ENCODE measurements at regions not wholly inside any gene's neighbourhood (a gene's known extent, or its start where the extent isn't known, plus 50 kb on each side); places are given as distances from the start of the nearest gene placed in this dataset.

- H3K27me3 ChIP-seq (replicated peaks in 1 of 4; ENCODE audit: control insufficient read depth in 3 of 4, extremely low read depth in 1 of 4, insufficient read depth in 3 of 4, low read length in 3 of 4), result no peaks in the 10 kb centered on the region
- H3K4me2 ChIP-seq (ENCODE audit: insufficient read depth in 1 of 2, low read depth in 2 of 2, low read length in 2 of 2), result no peak overlapping the region
- no peak overlapping the region for H3K4ac ChIP-seq (replicated peaks; ENCODE audit: insufficient read length, low read depth, low read length)
- H3K4me3 ChIP-seq (ENCODE audit: extremely low read depth in 1 of 4, insufficient read depth in 2 of 4, low read depth in 3 of 4, low read length in 4 of 4), result no peak overlapping the region
- WGBS, 2 experiments (ENCODE audit: extremely low coverage in 1 of 2, insufficient coverage in 1 of 2, insufficient read length in 1 of 2, insufficient replicate concordance in 2 of 2, low coverage in 1 of 2, low lambda C conversion rate in 2 of 2, missing lambda C conversion rate in 1 of 2), result 88% methylated on average over 5 of the region's 5 CpGs; no CpG with 5 or more reads in 1 of the 2 experiments
- no peaks in the 10 kb centered on the region for H3K23me2 ChIP-seq (ENCODE audit: low read depth, low read length)
- no peak overlapping the region for H2BK5ac ChIP-seq (ENCODE audit: low read depth, low read length)
- ChIA-PET POLR2A (ENCODE audit: partially characterized antibody) (no interaction called here), CTCF (ENCODE audit: partially characterized antibody) (interaction anchor here (1.8 kb wide), 1 partner anchor 19 kb away, joined by 5 read pairs; no protein-coding TSS in a partner anchor)
- H4K20me1 ChIP-seq (replicated peaks in 1 of 2; ENCODE audit: control insufficient read depth in 1 of 2, insufficient read depth in 2 of 2, low read length in 2 of 2), result no peaks in the 10 kb centered on the region
- no peak overlapping the region for H2BK20ac ChIP-seq (ENCODE audit: low read length)
- H3K56ac ChIP-seq (replicated peaks; ENCODE audit: insufficient read length, low read depth, low read length), result no peak overlapping the region
- H4K91ac ChIP-seq (replicated peaks; ENCODE audit: insufficient read length, low read length), result no peak overlapping the region
- no peak overlapping the region for H4K5ac ChIP-seq (ENCODE audit: insufficient read length, low read depth, low read length)
- H3K9me3 ChIP-seq (ENCODE audit: insufficient read depth in 2 of 2, low read depth in 1 of 2, low read length in 1 of 2), result no peaks in the 10 kb centered on the region
- no peak overlapping the region for H2AFZ ChIP-seq (ENCODE audit: low read length)
- DNase-seq (ENCODE audit: low read depth in 1 of 2, low spot score in 2 of 2) (no peak), FAIRE-seq (no peak)
- H3K79me2 ChIP-seq (ENCODE audit: control insufficient read depth in 1 of 2, insufficient read depth in 2 of 2, low read length in 2 of 2), result no peaks in the 10 kb centered on the region
- H3K14ac ChIP-seq (ENCODE audit: insufficient read length), result no peak overlapping the region
- H3K27ac ChIP-seq (ENCODE audit: low read depth, low read length), result no peak overlapping the region
- H2BK15ac ChIP-seq (ENCODE audit: low read length), result no peak overlapping the region
- H3K18ac ChIP-seq (ENCODE audit: extremely low read depth, low read length), result no peak overlapping the region
- no peak overlapping the region for H3K9ac ChIP-seq (replicated peaks in 1 of 4; ENCODE audit: extremely low read depth in 1 of 4, low read depth in 3 of 4, low read length in 3 of 4)
- no peak overlapping the region for H4K8ac ChIP-seq (ENCODE audit: extremely low read depth, insufficient read depth, low read length)
- H2AK5ac ChIP-seq (ENCODE audit: low read depth, low read length), result no peak overlapping the region
- H3K79me1 ChIP-seq (ENCODE audit: low read depth, low read length), result no peaks in the 10 kb centered on the region
- no peak overlapping the region for H2BK12ac ChIP-seq (ENCODE audit: low read depth, low read length)
- peaks cover 0 to 5% (median 0%) of the 10 kb centered on the region in 4 experiments; a peak in 2 of 7 replicates for H3K4me1 ChIP-seq (replicated peaks in 1 of 4; ENCODE audit: control insufficient read depth in 3 of 4, insufficient read depth in 4 of 4, low read length in 3 of 4)
- H3K36me3 ChIP-seq (ENCODE audit: control insufficient read depth in 2 of 4, insufficient read depth in 4 of 4, low read length in 3 of 4), result no peaks in the 10 kb centered on the region
- TF ChIP-seq POLR2AphosphoS5 (IDR thresholded peaks at IDR 0.05; ENCODE audit: low read depth, low read length), result no peak
- TF ChIP-seq, protein P1, sequence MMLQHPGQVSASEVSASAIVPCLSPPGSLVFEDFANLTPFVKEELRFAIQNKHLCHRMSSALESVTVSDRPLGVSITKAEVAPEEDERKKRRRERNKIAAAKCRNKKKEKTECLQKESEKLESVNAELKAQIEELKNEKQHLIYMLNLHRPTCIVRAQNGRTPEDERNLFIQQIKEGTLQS (IDR thresholded peaks at IDR 0.05; ENCODE audit: insufficient read depth, low read depth, low read length), result no peak
- no peak for TF ChIP-seq FOSL1 (IDR thresholded peaks at IDR 0.05; ENCODE audit: insufficient read depth, low read depth, low read length)
- no peak for TF ChIP-seq GTF2F1 (IDR thresholded peaks at IDR 0.05; ENCODE audit: borderline replicate concordance, low read depth, low read length)
- no peak for TF ChIP-seq SIX5 (IDR thresholded peaks at IDR 0.05; ENCODE audit: low read depth, low read length)
- no peak for TF ChIP-seq TCF12 (IDR thresholded peaks at IDR 0.05; ENCODE audit: low read depth, low read length)
- TF ChIP-seq PHF8 (conservative IDR thresholded peaks at IDR 0.05; ENCODE audit: low read depth, low read length), result no peak
- TF ChIP-seq ASH2L (IDR thresholded peaks at IDR 0.05; ENCODE audit: low read length), result no peak
- TF ChIP-seq SRF (IDR thresholded peaks at IDR 0.05; ENCODE audit: low read depth, low read length), result no peak
- TF ChIP-seq CHD1 (IDR thresholded peaks at IDR 0.05; ENCODE audit: low read depth, low read length), result no peak
- TF ChIP-seq SUZ12 (IDR thresholded peaks at IDR 0.05; ENCODE audit: low read length), result no peak
- TF ChIP-seq JUN (IDR thresholded peaks at IDR 0.05; ENCODE audit: low read depth, low read length), result no peak
- TF ChIP-seq SAP30 (IDR thresholded peaks at IDR 0.05; ENCODE audit: insufficient read depth, insufficient replicate concordance, low read length), result no peak
- TF ChIP-seq BRCA1 (IDR thresholded peaks at IDR 0.05; ENCODE audit: low read depth, low read length), result no peak
- TF ChIP-seq ZNF274 (IDR thresholded peaks at IDR 0.05; ENCODE audit: borderline replicate concordance, extremely low read depth, low read length), result no peak
- H3K23ac ChIP-seq (ENCODE audit: insufficient read length), result no peak overlapping the region
- no peak overlapping the region for H2BK120ac ChIP-seq (replicated peaks; ENCODE audit: low read depth, low read length)
Measured at GRCh38 chr2:203596183-203596582, 61.1 kb upstream of the RAPH1 start.
